ENCODE measurements at regions not wholly inside any gene's neighbourhood (a gene's known extent, or its start where the extent isn't known, plus 50 kb on each side); places are given as distances from the start of the nearest gene placed in this dataset.
A peak's percentile ranks its signal among the peaks of the same experiment; 100 is the strongest.

GRCh38 chr11:7160814-7161489, 72.2 kb downstream of the RBMXL2 start:
- POLR2A ChIA-PET = no interaction called here
- DNase-seq = no peak
- Histone ChIP-seq H3K9me3 (no peaks in the 10 kb centered on the region), H3K4me3 (ENCODE audit: low read depth in 2 of 2, low read length in 1 of 2) (no peak overlapping the region), H3K9ac (no peak overlapping the region), H3K27ac (ENCODE audit: low read depth in 2 of 2, low read length in 1 of 2) (no peak overlapping the region), H3K9me2 (no peaks in the 10 kb centered on the region), H3K4me2 (no peak overlapping the region), H3K4me1 (ENCODE audit: control insufficient read depth in 1 of 2, insufficient read depth in 2 of 2, low read depth in 1 of 2, low read length in 1 of 2) (peaks cover 0 to 7% of the 10 kb centered on the region in 2 experiments; a peak in 1 of 4 replicates), H3K36me3 (replicated peaks in 1 of 2; ENCODE audit: control insufficient read depth in 1 of 2, insufficient read depth in 2 of 2, low read length in 1 of 2) (no peaks in the 10 kb centered on the region), H3F3A (replicated peaks; ENCODE audit: insufficient read depth) (no peaks in the 10 kb centered on the region), H3K79me2 (ENCODE audit: insufficient read depth) (no peaks in the 10 kb centered on the region), H4K20me1 (ENCODE audit: insufficient read depth) (no peaks in the 10 kb centered on the region), H2AFZ (ENCODE audit: low read depth) (no peak overlapping the region), H3K27me3 (ENCODE audit: insufficient read depth) (no peaks in the 10 kb centered on the region)
- CTCF ChIA-PET = interaction anchor here (1.2 kb wide), 1 partner anchor 10 kb away, joined by 3 read pairs; no protein-coding TSS in a partner anchor
- 6% methylated on average over 3 of the region's 3 CpGs for WGBS (ENCODE audit: low lambda C conversion rate)
- TF ChIP-seq POLR2AphosphoS5 (IDR thresholded peaks at IDR 0.05; ENCODE audit: low read depth, low read length) (no peak), ELF1 (IDR thresholded peaks at IDR 0.05) (no peak), MEF2A (IDR thresholded peaks at IDR 0.05; ENCODE audit: borderline replicate concordance, low read depth) (no peak), MXI1 (IDR thresholded peaks at IDR 0.05; ENCODE audit: low read depth, low read length) (no peak), FOSL2 (IDR thresholded peaks at IDR 0.05; ENCODE audit: borderline replicate concordance, low read depth) (no peak), USF2 (IDR thresholded peaks at IDR 0.05; ENCODE audit: borderline replicate concordance, low read depth, low read length) (no peak)

GRCh38 chr11:7165911-7166310, 77.1 kb downstream of the RBMXL2 start:
- no peak overlapping the region for H3K9ac ChIP-seq
- ChIA-PET POLR2A (no interaction called here), CTCF (interaction anchor here (0.9 to 2.4 kb wide), 3 partner anchors 9 to 112 kb away, joined by 3 to 10 read pairs (median 3); no protein-coding TSS in a partner anchor)
- no peaks in the 10 kb centered on the region for H4K20me1 ChIP-seq (ENCODE audit: insufficient read depth)
- peaks cover 0 to 5% of the 10 kb centered on the region in 2 experiments; a peak in 1 of 4 replicates for H3K4me1 ChIP-seq (ENCODE audit: control insufficient read depth in 1 of 2, insufficient read depth in 2 of 2, low read depth in 1 of 2, low read length in 1 of 2)
- H3K9me2 ChIP-seq = no peaks in the 10 kb centered on the region
- no peak overlapping the region for H3K4me3 ChIP-seq (ENCODE audit: low read depth in 2 of 2, low read length in 1 of 2)
- peak; percentile 20 for DNase-seq
- no peak overlapping the region for H3K27ac ChIP-seq (ENCODE audit: low read depth in 2 of 2, low read length in 1 of 2)
- no peaks in the 10 kb centered on the region for H3K27me3 ChIP-seq (ENCODE audit: insufficient read depth)
- no peaks in the 10 kb centered on the region for H3F3A ChIP-seq (replicated peaks; ENCODE audit: insufficient read depth)
- no peak overlapping the region for H3K4me2 ChIP-seq
- no peaks in the 10 kb centered on the region for H3K79me2 ChIP-seq (ENCODE audit: insufficient read depth)
- 6% methylated on average over 3 of the region's 3 CpGs for WGBS (ENCODE audit: low lambda C conversion rate)
- no peaks in the 10 kb centered on the region for H3K36me3 ChIP-seq (replicated peaks in 1 of 2; ENCODE audit: control insufficient read depth in 1 of 2, insufficient read depth in 2 of 2, low read length in 1 of 2)
- no peak overlapping the region for H2AFZ ChIP-seq (ENCODE audit: low read depth)
- H3K9me3 ChIP-seq = no peaks in the 10 kb centered on the region
- TF ChIP-seq RCOR1 (IDR thresholded peaks at IDR 0.05; ENCODE audit: low read length) (no peak), GATA2 (CRISPR knock-in tag; IDR thresholded peaks at IDR 0.05) (no peak), TEAD4 (IDR thresholded peaks at IDR 0.05; ENCODE audit: borderline replicate concordance, insufficient read depth) (no peak), RFX5 (IDR thresholded peaks at IDR 0.05; ENCODE audit: low read length) (no peak), ELF1 (IDR thresholded peaks at IDR 0.05) (no peak), MEF2A (IDR thresholded peaks at IDR 0.05; ENCODE audit: borderline replicate concordance, low read depth) (no peak), YY1 (IDR thresholded peaks at IDR 0.05; ENCODE audit: low read depth) (no peak), EP300 (IDR thresholded peaks at IDR 0.05; ENCODE audit: borderline replicate concordance in 1 of 2, low read depth in 1 of 2, low read length in 1 of 2) (no peak), CTCF (IDR thresholded peaks at IDR 0.05) (no peak), NRF1 (IDR thresholded peaks at IDR 0.05; ENCODE audit: low read depth, low read length) (no peak), POLR2AphosphoS5 (IDR thresholded peaks at IDR 0.05; ENCODE audit: low read depth, low read length) (no peak), RXRA (IDR thresholded peaks at IDR 0.05; ENCODE audit: borderline replicate concordance, low read depth) (no peak), FOSL2 (IDR thresholded peaks at IDR 0.05; ENCODE audit: borderline replicate concordance, low read depth) (no peak), GABPA (IDR thresholded peaks at IDR 0.05; ENCODE audit: low read depth) (no peak), MXI1 (IDR thresholded peaks at IDR 0.05; ENCODE audit: low read depth, low read length) (no peak), USF1 (IDR thresholded peaks at IDR 0.05; ENCODE audit: borderline replicate concordance, low read depth) (no peak), NFIC (IDR thresholded peaks at IDR 0.05; ENCODE audit: borderline replicate concordance) (no peak), TCF12 (IDR thresholded peaks at IDR 0.05) (no peak), REST (IDR thresholded peaks at IDR 0.05; ENCODE audit: low read depth, low read length) (no peak), RAD21 (IDR thresholded peaks at IDR 0.05; ENCODE audit: low read length) (no peak)
